Left renal pelvis (tissue), 4 donors: ENCODE measurements at regions not wholly inside any gene's neighbourhood (a gene's known extent, or its start where the extent isn't known, plus 50 kb on each side); places are given as distances from the start of the nearest gene placed in this dataset.
A peak's percentile ranks its signal among the peaks of the same experiment; 100 is the strongest.
"Not testable (repeated sequence)": the region's sequence is repeated elsewhere in the genome, so short reads cannot be mapped to it uniquely, and the experiment has no call there.

Experiments
- DNase-seq, 4 donors: peaks; one replicate each; pipeline ENCODE4 v3.0.0-alpha.2; 2013; ENCODE audit warnings: low read depth in 4 of 4, low spot score in 3 of 4

- no peak for DNase-seq
Observed at GRCh38 chr7:106456329-106456728, 171.5 kb upstream of the NAMPT start.

GRCh38 chr7:106452031-106452851 lies 167.5 kb upstream of the NAMPT start:
- DNase-seq = no peak

- no peak for DNase-seq
Observed at GRCh38 chr7:106451171-106451570, 166.4 kb upstream of the NAMPT start.

- DNase-seq = no peak
Observed at GRCh38 chr7:106450716-106451115, 165.9 kb upstream of the NAMPT start.

GRCh38 chr7:106448992-106449859 lies 164.4 kb upstream of the NAMPT start:
- DNase-seq = no peak

- DNase-seq = no peak
Observed at GRCh38 chr7:106448346-106448991, 163.7 kb upstream of the NAMPT start.

- DNase-seq = no peak
Observed at GRCh38 chr7:106447318-106447847, 162.6 kb upstream of the NAMPT start.

- not testable (repeated sequence) for DNase-seq
Observed at GRCh38 chr7:106445366-106445765, 160.6 kb upstream of the NAMPT start.

- DNase-seq = no peak
Observed at GRCh38 chr7:106444068-106444655, 159.4 kb upstream of the NAMPT start.

- DNase-seq = no peak
Observed at GRCh38 chr7:106443156-106443555, 158.4 kb upstream of the NAMPT start.

GRCh38 chr7:106442476-106442875 lies 157.7 kb upstream of the NAMPT start:
- no peak for DNase-seq

- DNase-seq = not testable (repeated sequence)
Observed at GRCh38 chr7:106441343-106441742, 156.6 kb upstream of the NAMPT start.

GRCh38 chr7:106436933-106437332 lies 152.2 kb upstream of the NAMPT start:
- DNase-seq = not testable (repeated sequence)

- DNase-seq = no peak
Observed at GRCh38 chr7:106433377-106433776, 148.6 kb upstream of the NAMPT start.

- DNase-seq = no peak
Observed at GRCh38 chr7:106430535-106431455, 146.0 kb upstream of the NAMPT start.

- DNase-seq = no peak
Observed at GRCh38 chr7:106430103-106430502, 145.3 kb upstream of the NAMPT start.

GRCh38 chr7:106426803-106427202 lies 142.0 kb upstream of the NAMPT start:
- DNase-seq = no peak

GRCh38 chr7:106425017-106425719 lies 140.4 kb upstream of the NAMPT start:
- peak; percentile 32 to 54 (median 50) for DNase-seq

- DNase-seq = no peak
Observed at GRCh38 chr7:106424476-106425016, 139.8 kb upstream of the NAMPT start.
